WTC11 (cell line): ENCODE measurements at regions not wholly inside any gene's neighbourhood (a gene's known extent, or its start where the extent isn't known, plus 50 kb on each side); places are given as distances from the start of the nearest gene placed in this dataset.

Experiments
- ATAC-seq: fragments of 200-7000 bp; cut with Tn5 transposase; 2 replicates; pipeline ENCODE4 v1.10.0; 2021; ENCODE audit warnings: mild to moderate bottlenecking, moderate library complexity
- CTCF ChIA-PET: fragments of 300-600 bp; sonication (Branson Sonifier 250); formaldehyde crosslinking; loops from one replicate; lab custom pipeline; 2021; ENCODE audit warnings: antibody characterized with exemption; lab: Charles Lee
- POLR2A ChIA-PET: fragments of 350-600 bp; sonication (Branson Sonifier 250); formaldehyde crosslinking; loops from one replicate; lab custom pipeline; 2021; ENCODE audit warnings: antibody characterized with exemption; lab: Charles Lee
- DNase-seq: peaks from one replicate; pipeline ENCODE4 v3.0.0; 2021; ENCODE audit warnings: low spot score
- H3K27ac Mint-ChIP-seq: 2 replicates; pipeline ENCODE4 v1.8.0; 2021; ENCODE audit warnings: mixed read lengths
- H3K27me3 Mint-ChIP-seq: 2 replicates; pipeline ENCODE4 v1.8.0; 2021; ENCODE audit warnings: low read depth, mild to moderate bottlenecking, moderate library complexity, mixed read lengths
- H3K36me3 Mint-ChIP-seq: 2 replicates; pipeline ENCODE4 v1.8.0; 2021; ENCODE audit warnings: mixed read lengths
- H3K4me1 Mint-ChIP-seq: 2 replicates; pipeline ENCODE4 v1.8.0; 2022; ENCODE audit warnings: mixed read lengths
- H3K4me3 Mint-ChIP-seq: 2 replicates; pipeline ENCODE4 v1.8.0; 2021; ENCODE audit warnings: mild to moderate bottlenecking, moderate library complexity, mixed read lengths
- H3K9me3 Mint-ChIP-seq: 2 replicates; pipeline ENCODE4 v1.8.0; 2021; ENCODE audit warnings: mixed read lengths
- AFF4 ChIP-seq: sonication (generic); formaldehyde crosslinking; IDR thresholded peaks from 2 replicates; pipeline ENCODE4 v1.8.1; 2023; ENCODE audit warnings: mild to moderate bottlenecking, missing genetic modification reagents, borderline replicate concordance
- ARID4B ChIP-seq: sonication (generic); formaldehyde crosslinking; IDR thresholded peaks from 2 replicates; pipeline ENCODE4 v1.8.0; 2023; ENCODE audit warnings: missing genetic modification reagents, mild to moderate bottlenecking, borderline replicate concordance
- ATF1 ChIP-seq: sonication (generic); formaldehyde crosslinking; IDR thresholded peaks from 2 replicates; pipeline ENCODE4 v1.8.1; 2023; ENCODE audit warnings: mild to moderate bottlenecking, moderate library complexity, missing genetic modification reagents
- ATF6 ChIP-seq: sonication (generic); formaldehyde crosslinking; IDR thresholded peaks from 2 replicates; pipeline ENCODE4 v1.8.1; 2023; ENCODE audit warnings: mild to moderate bottlenecking, missing genetic modification reagents
- CTCF ChIP-seq: fragments of 200-600 bp; IDR thresholded peaks from 2 replicates; pipeline ENCODE4 v1.8.0; 2022; ENCODE audit warnings: antibody characterized with exemption
- ELF4 ChIP-seq: sonication (generic); formaldehyde crosslinking; IDR thresholded peaks from 2 replicates; pipeline ENCODE4 v1.8.1; 2022; ENCODE audit warnings: low read depth, mild to moderate bottlenecking, moderate library complexity, missing genetic modification reagents
- FOXK1 ChIP-seq: sonication (generic); formaldehyde crosslinking; IDR thresholded peaks from 2 replicates; pipeline ENCODE4 v1.8.0; 2022; ENCODE audit warnings: mild to moderate bottlenecking, moderate library complexity, missing genetic modification reagents
- GRHL2 ChIP-seq: fragments of 250-450 bp; sonication (Bioruptor Pico); IDR thresholded peaks from 2 replicates; pipeline ENCODE4 v1.8.0; 2022; ENCODE audit warnings: mild to moderate bottlenecking, moderate library complexity; ENCODE audit not compliant: insufficient replicate concordance, severe bottlenecking
- GTF2I ChIP-seq: fragments of 250-450 bp; sonication (Bioruptor Pico); conservative IDR thresholded peaks from 2 replicates; pipeline ENCODE4 v1.4.0; 2021; ENCODE audit warnings: mild to moderate bottlenecking
- IRF1 ChIP-seq: sonication (generic); formaldehyde crosslinking; IDR thresholded peaks from 2 replicates; pipeline ENCODE4 v1.8.0; 2023; ENCODE audit warnings: missing genetic modification reagents
- MAX ChIP-seq: sonication (generic); formaldehyde crosslinking; IDR thresholded peaks from 2 replicates; pipeline ENCODE4 v1.8.0; 2022; ENCODE audit warnings: mild to moderate bottlenecking, missing genetic modification reagents
- TP53 ChIP-seq: sonication (generic); formaldehyde crosslinking; IDR thresholded peaks from 2 replicates; pipeline ENCODE4 v1.8.1; 2023; ENCODE audit warnings: mild to moderate bottlenecking, missing genetic modification reagents
- ZMAT4 ChIP-seq: fragments of 250-450 bp; sonication (Bioruptor Pico); IDR thresholded peaks from 2 replicates; pipeline ENCODE4 v1.9.0; 2021; ENCODE audit warnings: mild to moderate bottlenecking
- TF ChIP-seq, protein P1 (sequence below): sonication (generic); formaldehyde crosslinking; IDR thresholded peaks from 2 replicates; pipeline ENCODE4 v1.8.1; 2022; ENCODE audit warnings: low read depth, mild to moderate bottlenecking, moderate library complexity, missing genetic modification reagents, borderline replicate concordance
- TF ChIP-seq, protein P2 (sequence below): sonication (generic); formaldehyde crosslinking; conservative IDR thresholded peaks from 2 replicates; pipeline ENCODE4 v1.8.1; 2023; ENCODE audit warnings: mild to moderate bottlenecking, low read depth, missing genetic modification reagents, moderate library complexity

- Mint-ChIP-seq H3K27ac (no peak overlapping the region), H3K9me3 (peaks cover 48% of the 10 kb centered on the region), H3K4me1 (peaks cover 7% of the 10 kb centered on the region), H3K4me3 (no peak overlapping the region), H3K27me3 (peaks cover 3% of the 10 kb centered on the region; the same call in 1 of the 2 replicates)
- CTCF ChIA-PET = interaction anchor here (0.5 to 1.7 kb wide), 28 partner anchors 9 to 455 kb away, joined by 3 to 19 read pairs (median 4); no protein-coding TSS in a partner anchor
- TF ChIP-seq FOXK1 (CRISPR knock-in tag) (peak; percentile 71), IRF1 (CRISPR knock-in tag) (no peak), ARID4B (peak; percentile 27; the same call in 1 of the 2 replicates), CTCF (peak; percentile 87), MAX (CRISPR knock-in tag) (0 out of 2 replicates have a peak, but pooled peaks have one; percentile 20)
- TF ChIP-seq, all 79 proteins: peak for 4
- peak; percentile 94 for ATAC-seq
- POLR2A ChIA-PET = interaction anchor here (0.5 to 0.7 kb wide), 2 partner anchors 13 to 137 kb away, joined by 3 read pairs; no protein-coding TSS in a partner anchor
- peaks cover 32% of the 10 kb centered on the region for H3K36me3 Mint-ChIP-seq
- peak; percentile 91 for DNase-seq
These were observed 169.5 kb upstream of the LYZL1 start for GRCh38 chr10:29119374-29119773.

- no peak overlapping the region for H3K4me3 Mint-ChIP-seq
- CTCF ChIA-PET = interaction anchor here (0.9 to 1.6 kb wide), 4 partner anchors 9 to 23 kb away, joined by 3 to 16 read pairs (median 6); no protein-coding TSS in a partner anchor
- ATAC-seq (no peak), DNase-seq (no peak)
- H3K27ac Mint-ChIP-seq = no peak overlapping the region
- H3K9me3 Mint-ChIP-seq = peaks cover 42% of the 10 kb centered on the region
- peaks cover 30% of the 10 kb centered on the region for H3K36me3 Mint-ChIP-seq
- peaks cover 3% of the 10 kb centered on the region; the same call in 1 of the 2 replicates for H3K27me3 Mint-ChIP-seq
- POLR2A ChIA-PET = no interaction called here
- peaks cover 7% of the 10 kb centered on the region for H3K4me1 Mint-ChIP-seq
- TF ChIP-seq, protein P1, sequence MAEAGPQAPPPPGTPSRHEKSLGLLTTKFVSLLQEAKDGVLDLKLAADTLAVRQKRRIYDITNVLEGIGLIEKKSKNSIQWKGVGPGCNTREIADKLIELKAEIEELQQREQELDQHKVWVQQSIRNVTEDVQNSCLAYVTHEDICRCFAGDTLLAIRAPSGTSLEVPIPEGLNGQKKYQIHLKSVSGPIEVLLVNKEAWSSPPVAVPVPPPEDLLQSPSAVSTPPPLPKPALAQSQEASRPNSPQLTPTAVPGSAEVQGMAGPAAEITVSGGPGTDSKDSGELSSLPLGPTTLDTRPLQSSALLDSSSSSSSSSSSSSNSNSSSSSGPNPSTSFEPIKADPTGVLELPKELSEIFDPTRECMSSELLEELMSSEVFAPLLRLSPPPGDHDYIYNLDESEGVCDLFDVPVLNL (CRISPR knock-in tag) = no peak
- no peak for TF ChIP-seq ATF6 (CRISPR knock-in tag)
- TF ChIP-seq GRHL2 (CRISPR knock-in tag) = no peak
- no peak for TF ChIP-seq TP53 (CRISPR knock-in tag)
- TF ChIP-seq ATF1 = no peak
- no peak for TF ChIP-seq ZMAT4
- TF ChIP-seq, protein P2, sequence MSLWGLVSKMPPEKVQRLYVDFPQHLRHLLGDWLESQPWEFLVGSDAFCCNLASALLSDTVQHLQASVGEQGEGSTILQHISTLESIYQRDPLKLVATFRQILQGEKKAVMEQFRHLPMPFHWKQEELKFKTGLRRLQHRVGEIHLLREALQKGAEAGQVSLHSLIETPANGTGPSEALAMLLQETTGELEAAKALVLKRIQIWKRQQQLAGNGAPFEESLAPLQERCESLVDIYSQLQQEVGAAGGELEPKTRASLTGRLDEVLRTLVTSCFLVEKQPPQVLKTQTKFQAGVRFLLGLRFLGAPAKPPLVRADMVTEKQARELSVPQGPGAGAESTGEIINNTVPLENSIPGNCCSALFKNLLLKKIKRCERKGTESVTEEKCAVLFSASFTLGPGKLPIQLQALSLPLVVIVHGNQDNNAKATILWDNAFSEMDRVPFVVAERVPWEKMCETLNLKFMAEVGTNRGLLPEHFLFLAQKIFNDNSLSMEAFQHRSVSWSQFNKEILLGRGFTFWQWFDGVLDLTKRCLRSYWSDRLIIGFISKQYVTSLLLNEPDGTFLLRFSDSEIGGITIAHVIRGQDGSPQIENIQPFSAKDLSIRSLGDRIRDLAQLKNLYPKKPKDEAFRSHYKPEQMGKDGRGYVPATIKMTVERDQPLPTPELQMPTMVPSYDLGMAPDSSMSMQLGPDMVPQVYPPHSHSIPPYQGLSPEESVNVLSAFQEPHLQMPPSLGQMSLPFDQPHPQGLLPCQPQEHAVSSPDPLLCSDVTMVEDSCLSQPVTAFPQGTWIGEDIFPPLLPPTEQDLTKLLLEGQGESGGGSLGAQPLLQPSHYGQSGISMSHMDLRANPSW (CRISPR knock-in tag) = no peak
- no peak for TF ChIP-seq ELF4
- no peak for TF ChIP-seq GTF2I (CRISPR knock-in tag)
- TF ChIP-seq AFF4 = no peak
These were observed 168.7 kb upstream of the LYZL1 start for GRCh38 chr10:29120216-29120615.
